OCI-LY3 (cell line): ENCODE measurements at regions not wholly inside any gene's neighbourhood (a gene's known extent, or its start where the extent isn't known, plus 50 kb on each side); places are given as distances from the start of the nearest gene placed in this dataset.

Experiments
- H2AFZ ChIP-seq: fragments of 200-600, 300-600 bp; shearing (Covaris generic); 2 replicates; pipeline ENCODE4 v1.6.0; 2014; ENCODE audit warnings: antibody characterized with exemption, low read depth, low read length
- H3K27ac ChIP-seq: fragments of 200-600, 300-600 bp; sonication (generic); 2 replicates; pipeline ENCODE4 v1.5.1; 2014; ENCODE audit warnings: mild to moderate bottlenecking, low read length, moderate library complexity, mixed read lengths
- H3K27me3 ChIP-seq: fragments of 200-600, 300-600 bp; sonication (generic); 2 replicates; pipeline ENCODE4 v1.6.1; 2014; ENCODE audit warnings: low read depth, low read length, mixed read lengths
- H3K36me3 ChIP-seq: fragments of 200-600, 300-600 bp; sonication (generic); replicated peaks from 2 replicates; pipeline ENCODE3; 2014; ENCODE audit warnings: low read depth, low read length, mixed read lengths
- H3K4me1 ChIP-seq: fragments of 300-600, 200-600 bp; sonication (generic); 2 replicates; pipeline ENCODE4 v1.6.1; 2014; ENCODE audit warnings: low read length, mixed read lengths
- H3K4me2 ChIP-seq: fragments of 200-600, 300-600 bp; sonication (generic); 2 replicates; pipeline ENCODE4 v1.6.1; 2014; ENCODE audit warnings: low read length, mixed read lengths
- H3K4me3 ChIP-seq: fragments of 300-600, 200-600 bp; sonication (generic); 2 replicates; pipeline ENCODE4 v1.5.1; 2014; ENCODE audit warnings: antibody characterized with exemption, mild to moderate bottlenecking, low read length, moderate library complexity
- H3K79me2 ChIP-seq: fragments of 300-600, 200-600 bp; shearing (Covaris generic); 2 replicates; pipeline ENCODE4 v1.6.1; 2014; ENCODE audit warnings: mild to moderate bottlenecking, low read length, mixed read lengths
- H3K9ac ChIP-seq: fragments of 300-600, 200-600 bp; shearing (Covaris generic); 2 replicates; pipeline ENCODE4 v1.6.0; 2014; ENCODE audit warnings: mild to moderate bottlenecking, low read length, moderate library complexity
- H3K9me3 ChIP-seq: fragments of 200-600, 300-600 bp; shearing (Covaris generic); 2 replicates; pipeline ENCODE4 v1.6.1; 2014; ENCODE audit warnings: low read length, mixed read lengths; ENCODE audit not compliant: insufficient read depth
- H4K20me1 ChIP-seq: fragments of 200-600, 300-600 bp; sonication (generic); 2 replicates; pipeline ENCODE4 v1.6.1; 2016; ENCODE audit warnings: low read length, mixed read lengths; ENCODE audit not compliant: insufficient read depth
- CTCF ChIP-seq: fragments of 200-600, 300-600 bp; sonication (generic); IDR thresholded peaks from 2 replicates; pipeline ENCODE4 v1.5.1; 2014; ENCODE audit warnings: antibody characterized with exemption, low read length, low read depth
- EZH2phosphoT487 ChIP-seq: fragments of 200-600 bp; shearing (Covaris generic); IDR thresholded peaks from 2 replicates; pipeline ENCODE4 v1.6.1; 2018; ENCODE audit warnings: antibody characterized with exemption, mixed run types, low read depth

GRCh38 chr7:97468493-97468892, 263.4 kb upstream of the TAC1 start:
- Histone ChIP-seq H3K27me3 (no peaks in the 10 kb centered on the region), H3K79me2 (no peaks in the 10 kb centered on the region), H4K20me1 (no peaks in the 10 kb centered on the region), H2AFZ (no peak overlapping the region), H3K4me2 (no peak overlapping the region), H3K4me3 (no peak overlapping the region), H3K4me1 (0 out of 2 replicates have a peak, but pooled peaks cover 3% of the 10 kb centered on the region), H3K36me3 (no peaks in the 10 kb centered on the region), H3K9ac (no peak overlapping the region), H3K27ac (no peak overlapping the region), H3K9me3 (no peaks in the 10 kb centered on the region)
- TF ChIP-seq EZH2phosphoT487 (no peak), CTCF (no peak)

- H3K27ac ChIP-seq, result no peak overlapping the region
- no peak for TF ChIP-seq CTCF
- no peak for TF ChIP-seq EZH2phosphoT487
Observed at GRCh38 chr7:97470726-97471125, 261.2 kb upstream of the TAC1 start.

GRCh38 chr7:97471491-97471890, 260.4 kb upstream of the TAC1 start:
- H3K36me3 ChIP-seq, result no peaks in the 10 kb centered on the region
- H3K4me1 ChIP-seq, result 0 out of 2 replicates have a peak, but pooled peaks cover 3% of the 10 kb centered on the region
- no peaks in the 10 kb centered on the region for H3K27me3 ChIP-seq
- H2AFZ ChIP-seq, result no peak overlapping the region
- no peak overlapping the region for H3K4me2 ChIP-seq
- H3K4me3 ChIP-seq, result no peak overlapping the region
- no peaks in the 10 kb centered on the region for H3K9me3 ChIP-seq
- no peaks in the 10 kb centered on the region for H4K20me1 ChIP-seq
- no peak overlapping the region for H3K27ac ChIP-seq
- no peaks in the 10 kb centered on the region for H3K79me2 ChIP-seq
- TF ChIP-seq CTCF, result no peak
- TF ChIP-seq EZH2phosphoT487, result no peak
- no peak overlapping the region for H3K9ac ChIP-seq

More at GRCh38 chr7:97470726-97471125, 261.2 kb upstream of the TAC1 start:
- Histone ChIP-seq H3K27me3 (no peaks in the 10 kb centered on the region), H2AFZ (no peak overlapping the region), H3K36me3 (no peaks in the 10 kb centered on the region), H3K9me3 (no peaks in the 10 kb centered on the region), H3K4me3 (no peak overlapping the region), H3K4me1 (0 out of 2 replicates have a peak, but pooled peaks cover 3% of the 10 kb centered on the region), H3K79me2 (no peaks in the 10 kb centered on the region), H3K9ac (no peak overlapping the region), H3K4me2 (no peak overlapping the region), H4K20me1 (no peaks in the 10 kb centered on the region)

GRCh38 chr7:97479740-97480290, 252.1 kb upstream of the TAC1 start:
- Histone ChIP-seq H3K36me3 (no peaks in the 10 kb centered on the region), H3K4me2 (no peak overlapping the region), H4K20me1 (no peaks in the 10 kb centered on the region), H3K9me3 (no peaks in the 10 kb centered on the region), H3K27me3 (no peaks in the 10 kb centered on the region), H3K27ac (no peak overlapping the region), H3K79me2 (no peaks in the 10 kb centered on the region), H3K4me1 (no peaks in the 10 kb centered on the region; the same call in 1 of the 2 replicates), H2AFZ (no peak overlapping the region), H3K9ac (no peak overlapping the region), H3K4me3 (no peak overlapping the region)
- TF ChIP-seq EZH2phosphoT487 (no peak), CTCF (no peak)
